ENCODE measurements at regions not wholly inside any gene's neighbourhood (a gene's known extent, or its start where the extent isn't known, plus 50 kb on each side); places are given as distances from the start of the nearest gene placed in this dataset.

- DNase-seq (ENCODE audit: low read depth) = no peak
- no peak overlapping the region for H3K4me3 ChIP-seq (ENCODE audit: low read depth, low read length)
- no peak for TF ChIP-seq POLR2A (IDR thresholded peaks at IDR 0.05; ENCODE audit: extremely low read depth, insufficient read length)
- no peak for TF ChIP-seq CTCF (IDR thresholded peaks at IDR 0.05; ENCODE audit: low read depth, low read length)
- TF ChIP-seq MYC (IDR thresholded peaks at IDR 0.05; ENCODE audit: low read depth, low read length) = no peak
- TF ChIP-seq MAX (IDR thresholded peaks at IDR 0.05; ENCODE audit: low read depth, low read length) = no peak
These were observed 89.7 kb downstream of the C21orf91 start for GRCh38 chr21:17729455-17729854.

- no peak overlapping the region for H3K4me3 ChIP-seq (ENCODE audit: low read depth, low read length)
- DNase-seq (ENCODE audit: low read depth) = no peak
- TF ChIP-seq MYC (IDR thresholded peaks at IDR 0.05; ENCODE audit: low read depth, low read length) = no peak
- TF ChIP-seq POLR2A (IDR thresholded peaks at IDR 0.05; ENCODE audit: extremely low read depth, insufficient read length) = no peak
- TF ChIP-seq MAX (IDR thresholded peaks at IDR 0.05; ENCODE audit: low read depth, low read length) = no peak
- no peak for TF ChIP-seq CTCF (IDR thresholded peaks at IDR 0.05; ENCODE audit: low read depth, low read length)
These were observed 91.8 kb downstream of the C21orf91 start for GRCh38 chr21:17727361-17727760.

GRCh38 chr21:17726047-17726829, 92.9 kb downstream of the C21orf91 start:
- no peak for TF ChIP-seq CTCF (IDR thresholded peaks at IDR 0.05; ENCODE audit: low read depth, low read length)
- no peak for TF ChIP-seq MAX (IDR thresholded peaks at IDR 0.05; ENCODE audit: low read depth, low read length)
- no peak for TF ChIP-seq POLR2A (IDR thresholded peaks at IDR 0.05; ENCODE audit: extremely low read depth, insufficient read length)
- no peak for TF ChIP-seq MYC (IDR thresholded peaks at IDR 0.05; ENCODE audit: low read depth, low read length)
- no peak overlapping the region for H3K4me3 ChIP-seq (ENCODE audit: low read depth, low read length)
- DNase-seq (ENCODE audit: low read depth) = peak; percentile 4

- TF ChIP-seq CTCF (IDR thresholded peaks at IDR 0.05; ENCODE audit: low read depth, low read length) (no peak), MYC (IDR thresholded peaks at IDR 0.05; ENCODE audit: low read depth, low read length) (no peak), POLR2A (IDR thresholded peaks at IDR 0.05; ENCODE audit: extremely low read depth, insufficient read length) (no peak), MAX (IDR thresholded peaks at IDR 0.05; ENCODE audit: low read depth, low read length) (no peak)
- H3K4me3 ChIP-seq (ENCODE audit: low read depth, low read length) = no peak overlapping the region
- no peak for DNase-seq (ENCODE audit: low read depth)
These were observed 93.8 kb downstream of the C21orf91 start for GRCh38 chr21:17725339-17725738.

GRCh38 chr21:17712887-17713286, 100.2 kb upstream of the BTG3 start:
- TF ChIP-seq CTCF (IDR thresholded peaks at IDR 0.05; ENCODE audit: low read depth, low read length) (no peak), MYC (IDR thresholded peaks at IDR 0.05; ENCODE audit: low read depth, low read length) (no peak), MAX (IDR thresholded peaks at IDR 0.05; ENCODE audit: low read depth, low read length) (no peak), POLR2A (IDR thresholded peaks at IDR 0.05; ENCODE audit: extremely low read depth, insufficient read length) (no peak)
- no peak overlapping the region for H3K4me3 ChIP-seq (ENCODE audit: low read depth, low read length)
- no peak for DNase-seq (ENCODE audit: low read depth)
